GM12878 (cell line): ENCODE measurements at regions not wholly inside any gene's neighbourhood (a gene's known extent, or its start where the extent isn't known, plus 50 kb on each side); places are given as distances from the start of the nearest gene placed in this dataset.

Experiments
- ATAC-seq: fragments of 200-7000 bp; cut with Tn5 transposase; 3 replicates; pipeline ENCODE4 v1.9.1; 2020; ENCODE audit warnings: mild to moderate bottlenecking, moderate library complexity
- BruUV-seq: library from RNA; stranded (reverse); fragments of 400-500 nt; replicated peaks from 2 replicates; lab custom pipeline; 2021; lab: Mats Ljungman, UMichigan
- CTCF ChIA-PET: fragments of 300-600 bp; sonication (Branson Sonifier 250); formaldehyde crosslinking; extraction: SDS; loops from one replicate; lab custom pipeline; 2021; ENCODE audit warnings: inconsistent platforms; lab: Yijun Ruan, JAX
- POLR2A ChIA-PET: fragments of 350-600 bp; formaldehyde crosslinking; extraction: SDS; loops from one replicate; lab custom pipeline; 2021; ENCODE audit warnings: inconsistent platforms; lab: Charles Lee
- RAD21 ChIA-PET: fragments of 300-600 bp; sonication (Branson Sonifier 250); formaldehyde crosslinking; loops from one replicate; lab custom pipeline; 2023; ENCODE audit warnings: antibody characterized with exemption; ENCODE audit not compliant: unreplicated experiment; lab: Charles Lee
- SMC1A ChIA-PET: fragments of 300-600 bp; sonication (Branson Sonifier 250); formaldehyde crosslinking; loops from one replicate; lab custom pipeline; 2023; ENCODE audit not compliant: unreplicated experiment, uncharacterized antibody; lab: Charles Lee
- DNase-seq: peaks from one replicate; pipeline ENCODE4 v3.0.0-alpha.2; 2011; ENCODE audit warnings: low read depth, low spot score
- FAIRE-seq: peaks from 3 replicates; lab custom pipeline; 2011; peaks lifted over from hg19 to GRCh38; lab: Jason Lieb, UNC
- H2AFZ ChIP-seq: 2 replicates; pipeline ENCODE4 v1.6.0; 2011; ENCODE audit warnings: low read depth, low read length, control low read depth; ENCODE audit not compliant: control insufficient read depth
- H3K27ac ChIP-seq: 2 replicates; pipeline ENCODE4 v1.5.1; 2011; ENCODE audit warnings: control low read depth; ENCODE audit not compliant: control insufficient read depth, insufficient read depth
- H3K27me3 ChIP-seq, 2 experiments: replicated peaks in 1 of 2; 2 replicates each; pipeline versions ENCODE4 v1.6.0 to v1.6.1; 2011; ENCODE audit warnings: low read length in 1 of 2; ENCODE audit not compliant: control insufficient read depth in 2 of 2, insufficient read depth in 2 of 2
- H3K36me3 ChIP-seq, 2 experiments: 2 replicates each; pipeline ENCODE4 v1.5.1; 2011; ENCODE audit warnings: low read length in 1 of 2; ENCODE audit not compliant: control insufficient read depth in 2 of 2, insufficient read depth in 2 of 2
- H3K4me1 ChIP-seq: 2 replicates; pipeline ENCODE4 v1.6.1; 2011; ENCODE audit warnings: mild to moderate bottlenecking, low read length, moderate library complexity, mixed read lengths; ENCODE audit not compliant: control insufficient read depth, insufficient read depth
- H3K4me2 ChIP-seq: 2 replicates; pipeline ENCODE4 v1.6.0; 2011; ENCODE audit warnings: control low read depth; ENCODE audit not compliant: control insufficient read depth, insufficient read depth
- H3K4me3 ChIP-seq: fragments of 200-600 bp; sonication (generic); 2 replicates; pipeline ENCODE4 v1.5.1; 2016
- H3K79me2 ChIP-seq: 2 replicates; pipeline ENCODE4 v1.6.0; 2011; ENCODE audit warnings: low read length; ENCODE audit not compliant: control insufficient read depth, insufficient read depth
- H3K9ac ChIP-seq: 2 replicates; pipeline ENCODE4 v1.8.0; 2011; ENCODE audit warnings: low read length, control low read depth, mixed read lengths; ENCODE audit not compliant: control insufficient read depth, insufficient read depth
- H3K9me3 ChIP-seq: replicated peaks from 3 replicates; pipeline ENCODE4 v1.5.1; 2011; ENCODE audit warnings: mild to moderate bottlenecking, low read length; ENCODE audit not compliant: control insufficient read depth, insufficient read depth
- H4K20me1 ChIP-seq: 2 replicates; pipeline ENCODE4 v1.6.0; 2011; ENCODE audit not compliant: control insufficient read depth, insufficient read depth
- MTA3 ChIP-seq: IDR thresholded peaks from 2 replicates; pipeline ENCODE4 v1.6.1; 2012; ENCODE audit warnings: low read length, inconsistent platforms, borderline replicate concordance
- ZBTB40 ChIP-seq: fragments of 450-650 bp; IDR thresholded peaks from 2 replicates; pipeline ENCODE4 v1.6.1; 2016; ENCODE audit warnings: mild to moderate bottlenecking, moderate library complexity, borderline replicate concordance
- WGBS: methylation state at CpG from one replicate; pipeline ENCODE4 v1.1.6; 2016; ENCODE audit warnings: low lambda C conversion rate; ENCODE audit not compliant: insufficient replicate concordance, insufficient coverage; ENCODE audit errors: missing lambda C conversion rate; 5-methylcytosine and 5-hydroxymethylcytosine counted together
- in situ Hi-C: fragments of 300-500 bp; cut with MboI; formaldehyde crosslinking; loops from 9 replicates; pipeline ENCODE4 v1.14.3; 2018; ENCODE audit warnings: mixed read lengths
- intact Hi-C: fragments of 100-400 bp; cut with micrococcal nuclease; formaldehyde crosslinking; loops from one replicate; pipeline ENCODE4 v1.14.2; 2022; ENCODE audit not compliant: unreplicated experiment

GRCh38 chr16:22659933-22660332, 149.2 kb downstream of the NPIPB5 start:
- SMC1A ChIA-PET, result interaction anchor here (0.6 kb wide), 1 partner anchor 1720 kb away, joined by 3 read pairs; no protein-coding TSS in a partner anchor
- Histone ChIP-seq H3K79me2 (no peaks in the 10 kb centered on the region), H3K27ac (no peak overlapping the region)
- CTCF ChIA-PET, result no interaction called here
- no peak for ATAC-seq
- peak; percentile 72 for TF ChIP-seq ZBTB40
- no peak for TF ChIP-seq MTA3
- TF ChIP-seq, all 136 proteins: peak for 1
- no peak for DNase-seq
- intact Hi-C loops, result no loop called here
- no TSS peak for BruUV-seq
- no peak for FAIRE-seq
- Histone ChIP-seq H3K4me2 (no peak overlapping the region), H2AFZ (no peak overlapping the region), H3K9ac (no peak overlapping the region), H4K20me1 (no peaks in the 10 kb centered on the region), H3K4me1 (no peaks in the 10 kb centered on the region), H3K36me3 (no peaks in the 10 kb centered on the region), H3K27me3 (0 out of 4 replicates have a peak, but pooled peaks cover 0 to 1% of the 10 kb centered on the region in 2 experiments), H3K4me3 (no peak overlapping the region), H3K9me3 (no peaks in the 10 kb centered on the region)
- ChIA-PET POLR2A (no interaction called here), RAD21 (no interaction called here)
- WGBS, result 47% methylated on average over 4 of the region's 4 CpGs
- in situ Hi-C loops, result no loop called here
